NB4 (cell line): ENCODE measurements at regions not wholly inside any gene's neighbourhood (a gene's known extent, or its start where the extent isn't known, plus 50 kb on each side); places are given as distances from the start of the nearest gene placed in this dataset.

Experiments used
- MYC ChIP-seq: IDR thresholded peaks from 2 replicates; pipeline ENCODE4 v1.6.1; 2011; ENCODE audit warnings: low read depth, low read length
- POLR2A ChIP-seq: IDR thresholded peaks from 2 replicates; pipeline ENCODE4 v1.6.1; 2011; ENCODE audit warnings: mild to moderate bottlenecking; ENCODE audit not compliant: insufficient read length; ENCODE audit errors: extremely low read depth
- TF ChIP-seq, protein P1 (sequence below): IDR thresholded peaks from one replicate; pipeline ENCODE4 v1.5.1; 2012; ENCODE audit warnings: low read depth, low read length
- TF ChIP-seq, protein P2 (sequence below): IDR thresholded peaks from 2 replicates; pipeline ENCODE4 v1.6.1; 2011; ENCODE audit warnings: low read depth, low read length

DNA sequence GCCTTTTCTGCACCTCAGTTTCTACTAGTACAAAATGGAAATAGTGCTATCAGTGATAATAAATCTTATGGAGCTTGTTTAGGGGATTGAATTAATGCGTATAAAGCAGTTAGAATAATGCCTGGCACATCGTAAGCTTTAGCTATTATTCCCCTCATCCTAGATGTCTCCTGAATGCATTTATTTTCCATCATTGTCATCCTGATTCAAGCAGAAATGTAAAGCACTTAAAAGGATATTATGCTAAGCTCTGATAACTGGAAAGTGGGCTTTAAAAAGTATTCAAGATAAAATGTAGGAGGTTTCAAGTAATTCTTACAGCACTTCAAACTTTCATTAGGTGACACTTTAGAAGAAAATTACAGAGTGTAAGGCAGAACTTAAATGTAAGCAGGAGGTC is 178.7 kb downstream of the RBM46 start:
- TF ChIP-seq, protein P1, sequence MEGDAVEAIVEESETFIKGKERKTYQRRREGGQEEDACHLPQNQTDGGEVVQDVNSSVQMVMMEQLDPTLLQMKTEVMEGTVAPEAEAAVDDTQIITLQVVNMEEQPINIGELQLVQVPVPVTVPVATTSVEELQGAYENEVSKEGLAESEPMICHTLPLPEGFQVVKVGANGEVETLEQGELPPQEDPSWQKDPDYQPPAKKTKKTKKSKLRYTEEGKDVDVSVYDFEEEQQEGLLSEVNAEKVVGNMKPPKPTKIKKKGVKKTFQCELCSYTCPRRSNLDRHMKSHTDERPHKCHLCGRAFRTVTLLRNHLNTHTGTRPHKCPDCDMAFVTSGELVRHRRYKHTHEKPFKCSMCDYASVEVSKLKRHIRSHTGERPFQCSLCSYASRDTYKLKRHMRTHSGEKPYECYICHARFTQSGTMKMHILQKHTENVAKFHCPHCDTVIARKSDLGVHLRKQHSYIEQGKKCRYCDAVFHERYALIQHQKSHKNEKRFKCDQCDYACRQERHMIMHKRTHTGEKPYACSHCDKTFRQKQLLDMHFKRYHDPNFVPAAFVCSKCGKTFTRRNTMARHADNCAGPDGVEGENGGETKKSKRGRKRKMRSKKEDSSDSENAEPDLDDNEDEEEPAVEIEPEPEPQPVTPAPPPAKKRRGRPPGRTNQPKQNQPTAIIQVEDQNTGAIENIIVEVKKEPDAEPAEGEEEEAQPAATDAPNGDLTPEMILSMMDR, result no peak
- TF ChIP-seq, protein P2, sequence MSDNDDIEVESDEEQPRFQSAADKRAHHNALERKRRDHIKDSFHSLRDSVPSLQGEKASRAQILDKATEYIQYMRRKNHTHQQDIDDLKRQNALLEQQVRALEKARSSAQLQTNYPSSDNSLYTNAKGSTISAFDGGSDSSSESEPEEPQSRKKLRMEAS, result no peak
- no peak for TF ChIP-seq POLR2A
- no peak for TF ChIP-seq MYC
